B cell (primary cell): ENCODE measurements at regions not wholly inside any gene's neighbourhood (a gene's known extent, or its start where the extent isn't known, plus 50 kb on each side); places are given as distances from the start of the nearest gene placed in this dataset.

Experiments
- ATAC-seq: fragments of 200-7000 bp; cut with Tn5 transposase; one replicate; pipeline ENCODE4 v1.10.0; 2021; ENCODE audit warnings: low read depth, mild to moderate bottlenecking, moderate number of reproducible peaks, moderate library complexity
- CTCF ChIA-PET: fragments of 350-600 bp; sonication (Branson Sonifier 250); formaldehyde crosslinking; loops from one replicate; lab custom pipeline; 2021; ENCODE audit warnings: antibody characterized with exemption, inconsistent platforms; lab: Charles Lee
- POLR2A ChIA-PET: fragments of 350-600 bp; sonication (Branson Sonifier 250); formaldehyde crosslinking; loops from one replicate; lab custom pipeline; 2021; ENCODE audit warnings: antibody characterized with exemption; lab: Charles Lee
- DNase-seq: peaks from one replicate; pipeline ENCODE4 v3.0.0; 2013
- H2AFZ ChIP-seq: 2 replicates; pipeline ENCODE4 v1.6.1; 2012; ENCODE audit warnings: mild to moderate bottlenecking, low read depth, low read length; ENCODE audit not compliant: insufficient read depth, poor library complexity, severe bottlenecking
- H3K27ac ChIP-seq, 2 donors: 1 replicate in 1 of 2; 2 replicates in 1 of 2; pipeline ENCODE4 v1.5.1; 2012 to 2013; ENCODE audit warnings: low read length in 2 of 2, mild to moderate bottlenecking in 2 of 2, moderate library complexity in 1 of 2
- H3K27me3 ChIP-seq, 4 experiments: fragments of 200-600 bp in 1 of 4; sonication (generic) in 1 of 4; replicated peaks in 1 of 4; 1 replicate in 2 of 4; 2 replicates in 2 of 4; pipeline versions ENCODE4 v1.6.1 to v1.7.0; 2013 to 2016; ENCODE audit warnings: low read length in 3 of 4, mild to moderate bottlenecking in 2 of 4, mixed read lengths in 1 of 4, moderate library complexity in 1 of 4; ENCODE audit not compliant: insufficient read depth in 4 of 4, control insufficient read depth in 3 of 4; ENCODE audit errors: control extremely low read depth in 1 of 4
- H3K36me3 ChIP-seq, 2 experiments: replicated peaks in 1 of 2; 1 replicate in 1 of 2; 2 replicates in 1 of 2; pipeline versions ENCODE4 v1.6.1 to v1.7.1; 2013; ENCODE audit warnings: low read length in 1 of 2; ENCODE audit not compliant: insufficient read depth in 2 of 2, control insufficient read depth in 1 of 2; ENCODE audit errors: control extremely low read depth in 1 of 2, extremely low read depth in 1 of 2
- H3K4me1 ChIP-seq, 2 donors: fragments of 200-600 bp in 1 of 2; sonication (generic) in 1 of 2; 1 replicate in 1 of 2; 2 replicates in 1 of 2; pipeline versions ENCODE4 v1.5.1 to v1.6.1; 2013 to 2017; ENCODE audit warnings: low read length in 2 of 2; ENCODE audit not compliant: control insufficient read depth in 2 of 2, insufficient read depth in 2 of 2
- H3K4me2 ChIP-seq: replicated peaks from 2 replicates; pipeline ENCODE3; 2012; ENCODE audit warnings: mild to moderate bottlenecking, low read depth, low read length; ENCODE audit not compliant: poor library complexity, severe bottlenecking
- H3K4me3 ChIP-seq, 5 experiments: fragments of 200-600 bp in 1 of 5; sonication (generic) in 1 of 5; 1 replicate in 3 of 5; 2 replicates in 2 of 5; pipeline versions ENCODE4 v1.5.1 to v1.7.0; 2011 to 2016; ENCODE audit warnings: low read length in 4 of 5, mild to moderate bottlenecking in 4 of 5, low read depth in 2 of 5, control low read depth in 1 of 5, moderate library complexity in 1 of 5; ENCODE audit not compliant: insufficient read depth in 1 of 5; ENCODE audit errors: control extremely low read depth in 1 of 5, extremely low read depth in 1 of 5
- H3K79me2 ChIP-seq: fragments of 200-600 bp; sonication (generic); one replicate; pipeline ENCODE4 v1.6.0; 2016; ENCODE audit warnings: low read length; ENCODE audit not compliant: control insufficient read depth, insufficient read depth
- H3K9ac ChIP-seq: fragments of 200-600 bp; sonication (generic); 2 replicates; pipeline ENCODE4 v1.6.1; 2017; ENCODE audit warnings: mild to moderate bottlenecking, low read length, moderate library complexity
- H3K9me3 ChIP-seq, 3 donors: one replicate each; pipeline versions ENCODE4 v1.6.1 to v1.7.1; 2013; ENCODE audit warnings: low read length in 2 of 3; ENCODE audit not compliant: control insufficient read depth in 2 of 3, insufficient read depth in 1 of 3; ENCODE audit errors: control extremely low read depth in 1 of 3
- H4K20me1 ChIP-seq: 2 replicates; pipeline ENCODE4 v1.6.0; 2012; ENCODE audit warnings: mild to moderate bottlenecking, low read length; ENCODE audit not compliant: insufficient read depth, control insufficient read depth, poor library complexity, severe bottlenecking
- H3K27ac Mint-ChIP-seq: one replicate; pipeline ENCODE4 v1.8.0; 2021; ENCODE audit warnings: mixed read lengths
- H3K27me3 Mint-ChIP-seq: one replicate; pipeline ENCODE4 v1.8.0; 2021; ENCODE audit warnings: mixed read lengths
- H3K4me1 Mint-ChIP-seq: one replicate; pipeline ENCODE4 v1.8.0; 2021; ENCODE audit warnings: mixed read lengths
- H3K4me3 Mint-ChIP-seq: one replicate; pipeline ENCODE4 v1.8.0; 2021; ENCODE audit warnings: mixed read lengths
- H3K9me3 Mint-ChIP-seq: one replicate; pipeline ENCODE4 v1.8.0; 2022; ENCODE audit warnings: mixed read lengths; ENCODE audit not compliant: insufficient read depth
- CTCF ChIP-seq: fragments of 200-600 bp; IDR thresholded peaks from one replicate; pipeline ENCODE4 v1.8.0; 2022; ENCODE audit warnings: antibody characterized with exemption, mild to moderate bottlenecking
- EZH2 ChIP-seq: IDR thresholded peaks from 2 replicates; pipeline ENCODE4 v1.6.1; 2012; ENCODE audit warnings: borderline replicate concordance, low read depth, mild to moderate bottlenecking, moderate library complexity, low read length; ENCODE audit not compliant: insufficient read depth, poor library complexity, severe bottlenecking
- WGBS: methylation state at CpG from one replicate; pipeline ENCODE4 v1.1.5; 2013; ENCODE audit warnings: missing lambda C conversion rate; ENCODE audit not compliant: insufficient coverage; 5-methylcytosine and 5-hydroxymethylcytosine counted together
- intact Hi-C: fragments of 100-400 bp; cut with micrococcal nuclease; formaldehyde crosslinking; loops from one replicate; pipeline ENCODE4 v1.10.0; 2022

GRCh38 chr15:91556926-91557325, 296.6 kb upstream of the SLCO3A1 start:
- ChIA-PET CTCF (no interaction called here), POLR2A (no interaction called here)
- no peak for DNase-seq
- Histone ChIP-seq H3K4me2 (no peak overlapping the region), H3K27me3 (no peaks in the 10 kb centered on the region), H3K9ac (no peak overlapping the region), H4K20me1 (no peaks in the 10 kb centered on the region), H3K36me3 (no peaks in the 10 kb centered on the region), H3K27ac (no peak overlapping the region), H3K9me3 (no peaks in the 10 kb centered on the region), H3K79me2 (no peaks in the 10 kb centered on the region), H3K4me1 (no peaks in the 10 kb centered on the region), H3K4me3 (no peak overlapping the region), H2AFZ (no peak overlapping the region)
- ATAC-seq: no peak
- intact Hi-C loops: no loop called here
- Mint-ChIP-seq H3K4me3 (no peak overlapping the region), H3K9me3 (no peaks in the 10 kb centered on the region), H3K4me1 (no peaks in the 10 kb centered on the region), H3K27me3 (peaks cover 2% of the 10 kb centered on the region), H3K27ac (no peak overlapping the region)
- TF ChIP-seq CTCF (no peak), EZH2 (no peak)
- WGBS: no CpG with 5 or more reads among the region's 5 CpGs

- no peaks in the 10 kb centered on the region for H3K9me3 ChIP-seq
- CTCF ChIA-PET: no interaction called here
- DNase-seq: no peak
- no peak overlapping the region for H3K9ac ChIP-seq
- TF ChIP-seq CTCF (no peak), EZH2 (no peak)
- Mint-ChIP-seq H3K27me3 (peaks cover 5% of the 10 kb centered on the region), H3K27ac (no peak overlapping the region), H3K4me3 (no peak overlapping the region), H3K9me3 (no peaks in the 10 kb centered on the region), H3K4me1 (no peaks in the 10 kb centered on the region)
- H3K4me2 ChIP-seq: no peak overlapping the region
- no peaks in the 10 kb centered on the region for H4K20me1 ChIP-seq
- ATAC-seq: no peak
- 100% methylated on average over 1 of the region's 3 CpGs for WGBS
- H3K79me2 ChIP-seq: no peaks in the 10 kb centered on the region
- no peak overlapping the region for H3K27ac ChIP-seq
- intact Hi-C loops: no loop called here
- H3K27me3 ChIP-seq: no peaks in the 10 kb centered on the region
- H3K4me3 ChIP-seq: no peak overlapping the region
- H3K36me3 ChIP-seq: no peaks in the 10 kb centered on the region
- H2AFZ ChIP-seq: no peak overlapping the region
- POLR2A ChIA-PET: no interaction called here
- H3K4me1 ChIP-seq: no peaks in the 10 kb centered on the region
Observed at GRCh38 chr15:91559066-91559465, 294.4 kb upstream of the SLCO3A1 start.
